Sigmoid colon (tissue), 6 donors: ENCODE measurements at regions not wholly inside any gene's neighbourhood (a gene's known extent, or its start where the extent isn't known, plus 50 kb on each side); places are given as distances from the start of the nearest gene placed in this dataset.

ENCODE experiments used
- DNase-seq: peaks from one replicate; pipeline ENCODE4 v3.0.0-alpha.2; 2019
- H3K27ac ChIP-seq, 4 donors: fragments of 200-600 bp; sonication (generic); one replicate each; pipeline ENCODE4 v1.5.1; 2016 to 2019; ENCODE audit warnings: mild to moderate bottlenecking in 1 of 4
- H3K27me3 ChIP-seq, 3 donors: fragments of 200-600 bp; sonication (generic); one replicate each; pipeline ENCODE4 v1.5.1; 2019; ENCODE audit warnings: mild to moderate bottlenecking in 1 of 3
- H3K36me3 ChIP-seq, 4 donors: fragments of 200-600 bp; sonication (generic); one replicate each; pipeline ENCODE4 v1.5.1; 2016 to 2019
- H3K4me1 ChIP-seq, 4 donors: fragments of 200-600 bp; sonication (generic); one replicate each; pipeline ENCODE4 v1.5.1; 2017 to 2019
- H3K4me3 ChIP-seq, 4 donors: fragments of 200-600 bp; sonication (generic); one replicate each; pipeline ENCODE4 v1.5.1; 2017 to 2019; ENCODE audit warnings: mild to moderate bottlenecking in 2 of 4, moderate library complexity in 1 of 4
- H3K9me3 ChIP-seq, 4 donors: fragments of 200-600 bp in 3 of 4; sonication (generic) in 3 of 4; one replicate each; pipeline versions ENCODE4 v1.5.1 to v1.6.1; 2013 to 2019
- EP300 ChIP-seq, 4 donors: sonication (generic); formaldehyde crosslinking; IDR thresholded peaks; one replicate each; pipeline ENCODE4 v1.6.1; 2017; ENCODE audit warnings: antibody characterized with exemption in 4 of 4
- POLR2A ChIP-seq, 2 donors: fragments of 450-650 bp; IDR thresholded peaks; one replicate each; pipeline ENCODE4 v1.6.1; 2016; ENCODE audit warnings: antibody characterized with exemption in 2 of 2, mild to moderate bottlenecking in 2 of 2, moderate library complexity in 2 of 2
- POLR2AphosphoS5 ChIP-seq, 4 donors: sonication (generic); formaldehyde crosslinking; IDR thresholded peaks; one replicate each; pipeline ENCODE4 v1.6.1; 2017; ENCODE audit warnings: antibody characterized with exemption in 4 of 4
- WGBS, 2 donors: extraction: QIAGEN DNeasy Blood & Tissue Kit; methylation state at CpG; one replicate each; pipeline ENCODE4 v1.1.7; 2013; 5-methylcytosine and 5-hydroxymethylcytosine counted together
- intact Hi-C: fragments of 100-400 bp; cut with DNase I; formaldehyde crosslinking; loops from one replicate; pipeline ENCODE4 v1.15.1; 2023
- TF ChIP-seq, protein P1 (sequence below), 4 experiments: fragments of 450-650 bp in 3 of 4; fragments of 200-600 bp in 1 of 4; IDR thresholded peaks; one replicate each; pipeline ENCODE4 v1.5.1; 2016 to 2019; ENCODE audit warnings: antibody characterized with exemption in 4 of 4, mild to moderate bottlenecking in 3 of 4, moderate library complexity in 2 of 4
- donor health status: healthy with polysubstance abuse.
- donor health status: healthy.

DNA sequence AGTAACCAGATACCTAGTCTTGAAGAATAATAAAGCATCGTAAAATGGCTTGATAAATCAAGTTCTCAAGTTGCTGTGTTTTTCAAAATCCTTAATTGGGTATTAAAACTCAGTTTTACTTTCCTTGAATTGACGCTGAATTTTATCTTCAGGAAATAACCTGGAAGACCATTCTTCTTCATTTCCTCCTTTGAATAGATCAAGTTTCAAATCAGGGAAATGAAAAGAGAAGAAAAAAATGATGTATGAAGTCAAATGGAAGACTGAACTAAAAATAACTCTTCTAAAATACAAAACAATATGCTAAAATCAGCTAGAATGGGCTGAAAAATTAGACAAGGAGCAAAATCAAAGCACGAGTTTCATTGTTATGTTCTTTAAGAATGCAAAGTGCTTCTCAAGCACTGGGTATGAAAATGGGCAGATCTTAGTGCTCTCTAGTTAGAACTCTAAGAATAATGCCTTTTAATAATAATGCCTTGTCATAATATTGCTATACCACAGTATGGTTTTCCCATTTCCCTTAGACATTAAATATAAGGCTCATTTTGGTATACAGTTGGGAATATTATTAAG lies 54.6 kb upstream of the CLEC14A start:
- Histone ChIP-seq H3K36me3 (no peaks in the 10 kb centered on the region), H3K9me3 (no peaks in the 10 kb centered on the region), H3K4me3 (no peak overlapping the region), H3K27me3 (no peaks in the 10 kb centered on the region), H3K27ac (peak overlapping the region in 1 of 4 donors; percentile 14), H3K4me1 (no peaks in the 10 kb centered on the region)
- WGBS, 2 donors: 48% methylated on average over 3 of the region's 3 CpGs
- TF ChIP-seq POLR2A (IDR thresholded peaks at IDR 0.05) (no peak), POLR2AphosphoS5 (IDR thresholded peaks at IDR 0.05) (no peak), EP300 (IDR thresholded peaks at IDR 0.05) (no peak)
- TF ChIP-seq, protein P1, sequence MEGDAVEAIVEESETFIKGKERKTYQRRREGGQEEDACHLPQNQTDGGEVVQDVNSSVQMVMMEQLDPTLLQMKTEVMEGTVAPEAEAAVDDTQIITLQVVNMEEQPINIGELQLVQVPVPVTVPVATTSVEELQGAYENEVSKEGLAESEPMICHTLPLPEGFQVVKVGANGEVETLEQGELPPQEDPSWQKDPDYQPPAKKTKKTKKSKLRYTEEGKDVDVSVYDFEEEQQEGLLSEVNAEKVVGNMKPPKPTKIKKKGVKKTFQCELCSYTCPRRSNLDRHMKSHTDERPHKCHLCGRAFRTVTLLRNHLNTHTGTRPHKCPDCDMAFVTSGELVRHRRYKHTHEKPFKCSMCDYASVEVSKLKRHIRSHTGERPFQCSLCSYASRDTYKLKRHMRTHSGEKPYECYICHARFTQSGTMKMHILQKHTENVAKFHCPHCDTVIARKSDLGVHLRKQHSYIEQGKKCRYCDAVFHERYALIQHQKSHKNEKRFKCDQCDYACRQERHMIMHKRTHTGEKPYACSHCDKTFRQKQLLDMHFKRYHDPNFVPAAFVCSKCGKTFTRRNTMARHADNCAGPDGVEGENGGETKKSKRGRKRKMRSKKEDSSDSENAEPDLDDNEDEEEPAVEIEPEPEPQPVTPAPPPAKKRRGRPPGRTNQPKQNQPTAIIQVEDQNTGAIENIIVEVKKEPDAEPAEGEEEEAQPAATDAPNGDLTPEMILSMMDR (IDR thresholded peaks at IDR 0.05): no peak
- intact Hi-C loops: no loop called here
- no peak for DNase-seq

DNA sequence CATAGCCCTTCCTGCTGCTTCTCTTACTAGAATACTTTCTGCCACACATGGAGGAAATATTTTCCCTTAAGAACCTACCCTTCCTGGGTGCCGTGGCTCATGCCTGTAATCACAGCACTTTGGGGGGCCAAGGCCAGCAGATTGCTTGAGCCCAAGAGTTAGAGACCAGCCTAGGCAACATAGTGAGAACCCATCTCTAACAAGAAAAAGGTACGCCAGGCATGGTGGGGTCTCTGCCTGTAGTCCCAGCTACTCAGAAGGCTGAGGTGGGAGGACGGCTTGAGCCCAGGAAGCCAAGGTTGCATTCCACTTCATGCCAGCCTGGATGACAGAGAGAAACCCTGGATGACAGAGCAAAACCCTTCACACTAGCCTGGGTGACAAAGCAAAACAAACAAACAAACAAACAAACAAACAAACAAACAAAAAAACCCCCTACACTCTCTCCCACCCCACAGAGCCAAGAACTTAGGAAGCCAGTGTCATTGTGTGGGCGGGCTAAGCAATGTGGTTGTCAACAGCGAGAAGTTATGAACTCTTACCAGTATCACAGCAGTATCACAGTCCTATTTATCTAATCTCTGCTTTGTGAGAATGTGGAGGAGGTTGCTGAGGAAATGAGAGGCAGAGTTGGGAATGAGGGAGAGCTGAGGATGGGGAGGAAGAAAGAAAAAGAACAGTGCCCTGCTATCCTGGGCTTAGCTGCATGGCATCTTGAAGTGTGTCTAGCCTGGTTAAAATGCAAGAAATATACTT lies 53.8 kb upstream of the CLEC14A start:
- Histone ChIP-seq H3K36me3 (no peaks in the 10 kb centered on the region), H3K9me3 (no peaks in the 10 kb centered on the region), H3K4me1 (no peaks in the 10 kb centered on the region), H3K27me3 (no peaks in the 10 kb centered on the region), H3K4me3 (no peak overlapping the region), H3K27ac (peak overlapping the region in 1 of 4 donors; percentile 14)
- no peak for TF ChIP-seq EP300 (IDR thresholded peaks at IDR 0.05)
- no peak for TF ChIP-seq POLR2AphosphoS5 (IDR thresholded peaks at IDR 0.05)
- TF ChIP-seq, protein P1 (IDR thresholded peaks at IDR 0.05): no peak
- TF ChIP-seq POLR2A (IDR thresholded peaks at IDR 0.05): no peak
- intact Hi-C loops: no loop called here
- WGBS, 2 donors: 73 to 89% methylated on average over 5 of the region's 5 CpGs
- no peak for DNase-seq
